GM12874 (cell line): ENCODE measurements at regions not wholly inside any gene's neighbourhood (a gene's known extent, or its start where the extent isn't known, plus 50 kb on each side); places are given as distances from the start of the nearest gene placed in this dataset.

ENCODE experiments used
- CTCF ChIP-seq: IDR thresholded peaks from 2 replicates; pipeline ENCODE4 v1.5.1; 2011; ENCODE audit warnings: low read depth, mild to moderate bottlenecking, control low read depth, low read length, moderate library complexity; ENCODE audit not compliant: insufficient read depth

GRCh38 chr4:12545812-12546211 is 938.3 kb downstream of the RAB28 start:
- no peak for TF ChIP-seq CTCF

GRCh38 chr4:12538162-12538561 is 946.0 kb downstream of the RAB28 start:
- no peak for TF ChIP-seq CTCF

GRCh38 chr4:12534684-12535083 is 949.5 kb downstream of the RAB28 start:
- no peak for TF ChIP-seq CTCF

GRCh38 chr4:12519426-12519825 is 964.7 kb downstream of the RAB28 start:
- no peak for TF ChIP-seq CTCF

- TF ChIP-seq CTCF: no peak
Observed at GRCh38 chr4:12507868-12508481, 976.2 kb downstream of the RAB28 start.

GRCh38 chr4:12500409-12500808 is 983.7 kb downstream of the RAB28 start:
- TF ChIP-seq CTCF: no peak

- TF ChIP-seq CTCF: no peak
Observed at GRCh38 chr4:12499693-12500092, 984.4 kb downstream of the RAB28 start.
